ACHN (cell line): ENCODE measurements at regions not wholly inside any gene's neighbourhood (a gene's known extent, or its start where the extent isn't known, plus 50 kb on each side); places are given as distances from the start of the nearest gene placed in this dataset.
"Not testable (repeated sequence)": the region's sequence is repeated elsewhere in the genome, so short reads cannot be mapped to it uniquely, and the experiment has no call there.

Experiments used
- DNase-seq: peaks from one replicate; pipeline ENCODE4 v3.0.0-alpha.2; 2015
- in situ Hi-C: cut with HindIII; loops from 2 replicates; pipeline ENCODE4 v1.10.0; 2017; ENCODE audit warnings: low sequenced_read_pairs, low pct_ligation_motif_present, low pct_unique_long_range_greater_than_20kb

GRCh38 chr3:21954709-21955108 lies 203.7 kb upstream of the ZNF385D start:
- no peak for DNase-seq
- in situ Hi-C loops, result no loop called here

GRCh38 chr3:21955406-21955805 lies 204.4 kb upstream of the ZNF385D start:
- DNase-seq, result no peak
- in situ Hi-C loops, result no loop called here

GRCh38 chr3:21960033-21960432 lies 209.0 kb upstream of the ZNF385D start:
- in situ Hi-C loops, result no loop called here
- DNase-seq, result no peak

GRCh38 chr3:21962456-21962855 lies 211.4 kb upstream of the ZNF385D start:
- DNase-seq, result no peak
- in situ Hi-C loops, result no loop called here

- DNase-seq, in situ Hi-C loops: not testable (repeated sequence)
Measured at GRCh38 chr3:21966457-21966856, 215.4 kb upstream of the ZNF385D start.

GRCh38 chr3:21979706-21980105 lies 228.7 kb upstream of the ZNF385D start:
- in situ Hi-C loops, result no loop called here
- DNase-seq, result no peak

GRCh38 chr3:21989341-21990042 lies 238.5 kb upstream of the ZNF385D start:
- no peak for DNase-seq
- in situ Hi-C loops, result no loop called here

- DNase-seq, result no peak
- in situ Hi-C loops, result no loop called here
Measured at GRCh38 chr3:21991061-21991460, 240.1 kb upstream of the ZNF385D start.

GRCh38 chr3:21995079-21995607 lies 244.1 kb upstream of the ZNF385D start:
- DNase-seq, result no peak
- in situ Hi-C loops, result no loop called here

GRCh38 chr3:22007368-22007767 lies 256.4 kb upstream of the ZNF385D start:
- DNase-seq, result no peak
- in situ Hi-C loops, result no loop called here

- DNase-seq, result no peak
- in situ Hi-C loops, result no loop called here
Measured at GRCh38 chr3:22010997-22011396, 260.0 kb upstream of the ZNF385D start.

GRCh38 chr3:22012471-22012870 lies 261.5 kb upstream of the ZNF385D start:
- in situ Hi-C loops, result no loop called here
- DNase-seq, result no peak

GRCh38 chr3:22013641-22014040 lies 262.6 kb upstream of the ZNF385D start:
- in situ Hi-C loops, result no loop called here
- no peak for DNase-seq

- DNase-seq, result no peak
- in situ Hi-C loops, result no loop called here
Measured at GRCh38 chr3:22016197-22016596, 265.2 kb upstream of the ZNF385D start.

GRCh38 chr3:22024638-22025037 lies 273.6 kb upstream of the ZNF385D start:
- in situ Hi-C loops, DNase-seq: not testable (repeated sequence)

GRCh38 chr3:22029480-22029879 lies 278.5 kb upstream of the ZNF385D start:
- in situ Hi-C loops, result no loop called here

GRCh38 chr3:22039161-22039560 lies 288.2 kb upstream of the ZNF385D start:
- DNase-seq, result no peak
- in situ Hi-C loops, result no loop called here

More at GRCh38 chr3:22029480-22029879, 278.5 kb upstream of the ZNF385D start:
- DNase-seq, result no peak

GRCh38 chr3:22040150-22040549 lies 289.1 kb upstream of the ZNF385D start:
- in situ Hi-C loops, result no loop called here
- DNase-seq, result no peak

GRCh38 chr3:22045882-22046281 lies 294.9 kb upstream of the ZNF385D start:
- no peak for DNase-seq
- in situ Hi-C loops, result no loop called here

GRCh38 chr3:22063500-22063899 lies 312.5 kb upstream of the ZNF385D start:
- no peak for DNase-seq
- in situ Hi-C loops, result no loop called here
